Kidney (tissue), 13 donors: ENCODE measurements at regions not wholly inside any gene's neighbourhood (a gene's known extent, or its start where the extent isn't known, plus 50 kb on each side); places are given as distances from the start of the nearest gene placed in this dataset.

Experiments used
- DNase-seq, 5 donors: peaks; one replicate each; pipeline ENCODE4 v3.0.0-alpha.2; 2013 to 2020
- FAIRE-seq: peaks from 2 replicates; lab custom pipeline; 2012; peaks lifted over from hg19 to GRCh38; lab: Jason Lieb, UNC
- H3K27ac ChIP-seq, 2 donors: one replicate each; pipeline ENCODE4 v1.7.0; 2013; ENCODE audit warnings: low read depth in 2 of 2, low read length in 2 of 2, inconsistent platforms in 1 of 2
- H3K27me3 ChIP-seq: one replicate; pipeline ENCODE4 v1.7.1; 2013; ENCODE audit warnings: low read length, inconsistent platforms; ENCODE audit not compliant: control insufficient read depth, insufficient read depth
- H3K36me3 ChIP-seq, 3 donors: one replicate each; pipeline versions ENCODE4 v1.7.0 to v1.7.1; 2013; ENCODE audit warnings: low read length in 3 of 3, control low read depth in 1 of 3, inconsistent platforms in 1 of 3; ENCODE audit not compliant: insufficient read depth in 3 of 3, control insufficient read depth in 2 of 3
- H3K4me1 ChIP-seq, 3 donors: one replicate each; pipeline versions ENCODE4 v1.7.0 to v1.7.1; 2013; ENCODE audit warnings: low read length in 3 of 3, inconsistent platforms in 1 of 3, low read depth in 1 of 3; ENCODE audit not compliant: control insufficient read depth in 2 of 3, insufficient read depth in 2 of 3
- H3K4me3 ChIP-seq, 3 donors: one replicate each; pipeline versions ENCODE4 v1.7.0 to v1.8.1; 2013; ENCODE audit warnings: low read length in 3 of 3, control low read depth in 1 of 3, inconsistent platforms in 1 of 3
- H3K9ac ChIP-seq, 3 donors: one replicate each; pipeline versions ENCODE4 v1.7.0 to v1.7.1; 2013; ENCODE audit warnings: low read length in 3 of 3, control low read depth in 1 of 3, inconsistent platforms in 1 of 3
- H3K9me3 ChIP-seq, 3 donors: one replicate each; pipeline versions ENCODE4 v1.7.0 to v1.7.1; 2013; ENCODE audit warnings: low read length in 3 of 3, control low read depth in 1 of 3, inconsistent platforms in 1 of 3; ENCODE audit not compliant: control insufficient read depth in 2 of 3, insufficient read depth in 1 of 3
- CTCF ChIP-seq: IDR thresholded peaks from 3 replicates; pipeline ENCODE4 v1.5.1; 2012; ENCODE audit warnings: mild to moderate bottlenecking, moderate library complexity, borderline replicate concordance; ENCODE audit not compliant: insufficient read depth; ENCODE audit errors: extremely low read depth
- intact Hi-C: fragments of 100-400 bp; cut with DNase I; formaldehyde crosslinking; loops from one replicate; pipeline ENCODE4 v1.11.1; 2022
- donor health status: control.
- donor health status: control.
- donor health status: control.
- donor health status: control.
- donor health status: control.
- donor health status: DM: yes; HTN: yes; CAD: no.
- donor health status: Normal renal cell carcinoma (clear cell type).

GRCh38 chr21:17727361-17727760 lies 91.8 kb downstream of the C21orf91 start:
- no peak overlapping the region for H3K27ac ChIP-seq
- no peak for TF ChIP-seq CTCF
- intact Hi-C loops = no loop called here
- H3K4me3 ChIP-seq = no peak overlapping the region
- DNase-seq = no peak
- no peaks in the 10 kb centered on the region for H3K36me3 ChIP-seq
- H3K9me3 ChIP-seq = no peaks in the 10 kb centered on the region
- no peak overlapping the region for H3K9ac ChIP-seq
- H3K4me1 ChIP-seq = no peaks in the 10 kb centered on the region
- H3K27me3 ChIP-seq = no peaks in the 10 kb centered on the region
- FAIRE-seq = no peak

GRCh38 chr21:17726047-17726829 lies 92.9 kb downstream of the C21orf91 start:
- TF ChIP-seq CTCF = no peak
- intact Hi-C loops = no loop called here
- Histone ChIP-seq H3K9ac (no peak overlapping the region), H3K36me3 (no peaks in the 10 kb centered on the region), H3K27ac (no peak overlapping the region), H3K4me3 (no peak overlapping the region), H3K27me3 (no peaks in the 10 kb centered on the region), H3K4me1 (no peaks in the 10 kb centered on the region), H3K9me3 (no peaks in the 10 kb centered on the region)
- FAIRE-seq = no peak
- no peak for DNase-seq

GRCh38 chr21:17725339-17725738 lies 93.8 kb downstream of the C21orf91 start:
- DNase-seq (no peak), FAIRE-seq (no peak)
- Histone ChIP-seq H3K27ac (no peak overlapping the region), H3K27me3 (no peaks in the 10 kb centered on the region), H3K9me3 (no peaks in the 10 kb centered on the region), H3K4me3 (no peak overlapping the region), H3K36me3 (no peaks in the 10 kb centered on the region), H3K9ac (no peak overlapping the region), H3K4me1 (no peaks in the 10 kb centered on the region)
- intact Hi-C loops = no loop called here
- no peak for TF ChIP-seq CTCF
